GM19463 (cell line): ENCODE measurements at regions not wholly inside any gene's neighbourhood (a gene's known extent, or its start where the extent isn't known, plus 50 kb on each side); places are given as distances from the start of the nearest gene placed in this dataset.
"Not testable (repeated sequence)": the region's sequence is repeated elsewhere in the genome, so short reads cannot be mapped to it uniquely, and the experiment has no call there.

ENCODE experiments used
- ATAC-seq: cut with Tn5 transposase; IDR thresholded peaks from one replicate; pipeline ENCODE4 v1.9.1; 2021; ENCODE audit warnings: mild to moderate bottlenecking, moderate library complexity; ENCODE audit not compliant: unreplicated experiment

- no peak for ATAC-seq
Observed at GRCh38 chr5:158010831-158011230, 151.9 kb upstream of the CLINT1 start.

- no peak for ATAC-seq
Observed at GRCh38 chr5:158007336-158007735, 148.4 kb upstream of the CLINT1 start.

DNA sequence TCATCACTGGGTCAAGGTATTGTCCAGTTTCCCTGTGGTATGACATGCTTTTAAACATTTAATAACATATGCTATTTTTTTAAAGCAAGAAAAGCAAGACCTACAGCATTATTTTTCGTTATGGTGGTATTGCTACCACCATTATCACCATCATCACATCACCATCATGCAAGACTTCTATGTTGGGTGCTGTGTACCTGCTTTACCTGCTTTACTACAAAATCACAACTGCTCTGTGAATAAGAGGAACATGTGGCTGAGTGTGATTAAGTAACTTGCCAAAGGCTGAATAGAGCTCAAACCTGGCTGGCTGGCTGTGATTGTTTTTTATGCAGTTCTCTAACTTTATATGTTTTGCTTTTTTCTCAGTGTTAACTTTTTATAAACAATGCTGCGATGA, 140.8 kb upstream of the CLINT1 start:
- no peak for ATAC-seq

- no peak for ATAC-seq
Observed at GRCh38 chr5:157997991-157998504, 139.1 kb upstream of the CLINT1 start.

DNA sequence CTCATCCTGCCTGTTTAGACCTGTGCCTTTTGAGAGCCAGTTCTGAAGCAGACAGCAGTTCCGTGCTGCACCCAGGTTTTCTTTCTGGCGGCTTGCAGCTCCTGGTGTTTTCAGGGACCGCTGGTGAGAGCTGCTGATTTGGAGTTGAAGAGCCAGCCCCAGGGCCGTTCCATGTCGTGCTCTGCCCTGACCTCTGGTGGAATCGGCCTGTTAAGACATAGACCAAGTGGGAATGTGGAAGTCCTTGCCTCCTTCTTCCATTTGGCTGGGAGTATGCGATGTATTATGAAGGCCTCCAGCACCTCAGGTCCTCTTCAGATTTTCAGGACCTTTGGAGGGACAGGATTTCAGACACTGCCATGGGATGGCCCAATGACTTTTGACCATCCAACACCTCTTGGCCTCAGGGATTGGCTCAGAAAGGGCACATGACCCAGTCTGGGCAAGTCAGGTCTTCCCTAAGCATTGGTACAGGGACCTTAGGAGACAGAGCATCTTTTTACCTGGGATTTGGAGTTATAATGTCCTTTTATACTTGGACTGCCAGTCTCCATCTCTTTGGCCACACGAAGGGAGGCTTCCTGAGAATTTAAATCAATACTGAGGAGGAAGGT, 136.1 kb upstream of the CLINT1 start:
- ATAC-seq, result peak; percentile 78

GRCh38 chr5:157993986-157994691, 135.2 kb upstream of the CLINT1 start:
- no peak for ATAC-seq

DNA sequence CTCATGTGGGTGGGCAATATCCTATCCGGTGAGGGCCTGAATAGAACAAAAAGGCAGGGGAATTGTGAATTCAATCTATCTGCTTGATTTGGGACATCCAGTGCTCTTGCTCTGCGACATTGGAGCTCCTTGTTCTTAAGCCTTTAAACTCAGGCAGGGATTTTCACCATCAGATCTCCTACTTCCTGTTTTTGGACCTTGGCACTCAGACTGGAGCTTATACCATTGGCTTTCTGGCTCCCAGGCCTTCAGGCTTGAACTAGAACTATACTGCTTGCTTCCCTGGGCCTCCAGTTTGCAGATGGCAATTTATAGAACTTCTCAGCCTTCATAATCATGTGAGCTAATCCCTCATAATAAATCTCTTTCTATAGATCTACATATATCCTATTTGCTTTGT, 134.3 kb upstream of the CLINT1 start:
- ATAC-seq, result no peak

- no peak for ATAC-seq
Observed at GRCh38 chr5:157990583-157991181, 131.7 kb upstream of the CLINT1 start.

GRCh38 chr5:157989296-157989695, 130.4 kb upstream of the CLINT1 start:
- ATAC-seq, result no peak

DNA sequence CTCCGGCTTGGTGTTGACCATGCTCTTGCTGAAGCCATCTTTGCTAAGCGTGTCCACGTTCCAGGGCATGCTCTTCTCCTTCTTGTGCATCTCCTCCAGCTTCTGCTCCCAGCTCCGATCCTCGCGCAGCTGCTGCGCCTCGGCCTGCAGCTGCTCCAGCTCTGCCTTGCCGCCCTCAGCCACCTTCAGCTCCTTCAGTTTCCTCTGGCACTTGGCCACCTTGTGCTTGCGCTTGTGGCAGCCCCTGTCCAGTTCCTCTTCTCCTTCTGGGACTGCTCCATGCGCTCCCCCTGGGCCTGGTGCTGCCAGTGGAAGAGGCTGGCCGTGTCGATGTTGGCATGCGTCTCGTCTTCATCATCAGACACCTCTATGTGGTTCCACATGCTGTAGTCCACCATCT, 128.3 kb upstream of the CLINT1 start:
- ATAC-seq, result no peak

GRCh38 chr5:157986431-157986990, 127.6 kb upstream of the CLINT1 start:
- no peak for ATAC-seq

DNA sequence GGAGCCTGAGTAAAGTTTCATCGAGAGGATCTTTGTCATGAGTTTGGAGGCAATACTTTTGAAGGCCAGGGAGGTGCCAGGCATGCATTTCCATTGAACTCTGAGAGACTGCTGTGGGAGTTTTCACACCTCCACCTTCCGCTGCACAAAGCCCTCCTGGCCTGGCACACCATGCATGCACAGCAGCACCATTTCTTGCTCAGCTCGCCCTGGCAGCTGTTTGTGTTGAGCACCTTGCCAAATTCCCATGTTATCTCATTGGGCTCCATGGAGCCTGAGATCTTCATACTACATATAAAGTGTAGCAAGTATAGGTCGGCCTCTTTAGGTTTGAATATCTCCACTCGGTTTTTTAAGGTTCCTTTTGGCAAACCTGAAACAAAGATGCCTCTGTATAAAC, 125.7 kb upstream of the CLINT1 start:
- no peak for ATAC-seq

DNA sequence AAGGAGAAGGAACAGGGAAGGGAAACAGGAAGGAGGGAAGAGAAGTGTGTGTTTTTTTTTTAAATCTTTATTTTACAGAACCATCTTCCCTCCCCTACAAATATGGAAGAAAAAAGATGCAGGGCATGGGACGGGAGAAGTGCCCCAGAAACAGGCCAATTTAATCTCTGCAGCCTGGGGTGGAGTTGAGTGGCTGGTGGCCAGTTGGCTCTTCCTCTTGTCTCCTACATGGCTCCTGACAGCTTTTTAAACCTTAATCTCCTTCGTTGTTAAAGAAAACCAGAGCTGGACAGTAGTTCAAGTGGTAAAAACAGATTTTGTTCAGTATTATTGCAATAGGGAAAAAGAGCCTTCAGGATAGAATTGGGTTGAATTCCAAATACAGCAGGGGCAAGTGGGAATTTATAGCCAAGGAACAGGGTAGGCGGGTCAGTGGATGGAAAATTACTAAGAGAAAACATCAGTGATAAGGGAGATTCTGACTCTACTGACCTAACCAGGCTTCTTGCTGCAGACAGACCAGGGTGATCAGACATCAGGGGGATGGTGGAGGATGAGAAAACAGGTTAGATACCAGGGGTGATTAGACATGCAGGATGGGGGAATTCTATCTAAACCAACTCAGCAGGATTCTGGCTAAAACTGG, 125.1 kb upstream of the CLINT1 start:
- ATAC-seq, result no peak

DNA sequence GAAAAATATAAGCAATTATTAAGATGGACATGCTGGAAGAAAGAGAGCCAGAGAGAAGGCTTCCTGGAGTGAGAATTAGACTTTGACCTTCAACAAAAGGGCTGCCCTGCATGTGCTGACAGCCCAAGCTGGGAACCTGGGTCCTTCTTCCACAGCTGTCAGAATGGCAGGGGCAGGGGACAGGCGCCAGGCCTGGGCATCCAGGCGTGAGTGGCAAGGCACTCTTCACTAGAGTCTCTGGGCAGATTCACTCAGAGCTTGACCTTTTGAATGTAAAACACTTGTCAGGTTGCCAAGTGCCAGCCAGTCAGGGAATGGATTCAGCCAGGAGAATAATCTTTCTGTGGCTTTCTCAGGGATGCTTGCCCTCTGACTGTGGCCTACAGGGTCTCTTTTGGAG, 119.1 kb upstream of the CLINT1 start:
- no peak for ATAC-seq

DNA sequence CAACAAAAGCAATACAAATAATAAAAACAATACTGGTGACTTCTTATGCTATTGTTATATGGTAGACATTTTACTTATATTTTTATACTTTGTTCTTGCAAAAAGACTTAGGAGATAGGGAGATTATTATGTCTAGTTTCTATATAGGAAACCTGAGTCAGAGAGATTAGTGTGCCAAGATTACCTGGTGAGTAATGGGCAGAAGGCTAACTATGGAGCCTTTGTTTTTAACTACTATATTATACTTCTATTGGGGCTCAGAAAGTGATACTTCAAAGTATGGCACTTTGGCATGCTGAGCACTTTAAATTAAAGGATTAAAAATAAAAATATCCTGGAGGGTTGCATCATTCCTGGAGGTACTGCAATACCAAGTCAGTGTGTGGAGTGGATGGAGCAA, 117.5 kb upstream of the CLINT1 start:
- ATAC-seq, result no peak

GRCh38 chr5:157972579-157972978, 113.6 kb upstream of the CLINT1 start:
- no peak for ATAC-seq

DNA sequence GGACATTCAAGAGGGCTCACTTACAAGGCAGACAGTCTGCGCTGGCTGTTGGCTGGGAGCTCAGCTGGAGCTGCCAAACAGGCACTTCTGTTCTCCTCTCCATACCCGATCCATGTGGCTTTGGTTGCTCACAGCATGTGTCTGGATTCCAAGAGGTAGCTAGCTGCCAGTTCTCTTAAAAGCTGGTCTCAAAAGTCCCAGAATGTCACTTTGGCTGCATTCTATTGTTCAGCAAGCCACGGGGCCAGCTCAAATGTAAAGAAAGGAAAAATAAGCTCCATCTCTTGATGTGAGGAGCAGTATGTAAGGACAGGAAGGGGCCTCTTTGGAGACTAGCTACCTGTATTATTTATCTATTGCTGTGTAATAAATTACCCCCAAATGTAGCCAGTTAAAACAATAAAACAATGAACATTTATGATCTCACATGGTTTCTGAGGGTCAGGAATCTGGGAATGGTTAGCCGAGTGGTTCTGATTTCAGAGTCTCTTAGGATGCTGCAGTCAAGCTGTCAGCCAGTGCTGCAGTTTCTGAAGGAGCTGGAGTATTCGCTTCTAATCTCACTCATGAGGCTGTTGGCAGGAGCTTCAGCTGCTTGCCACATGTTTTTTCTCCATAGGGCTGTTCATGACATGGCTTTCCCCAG, 112.7 kb upstream of the CLINT1 start:
- no peak for ATAC-seq

DNA sequence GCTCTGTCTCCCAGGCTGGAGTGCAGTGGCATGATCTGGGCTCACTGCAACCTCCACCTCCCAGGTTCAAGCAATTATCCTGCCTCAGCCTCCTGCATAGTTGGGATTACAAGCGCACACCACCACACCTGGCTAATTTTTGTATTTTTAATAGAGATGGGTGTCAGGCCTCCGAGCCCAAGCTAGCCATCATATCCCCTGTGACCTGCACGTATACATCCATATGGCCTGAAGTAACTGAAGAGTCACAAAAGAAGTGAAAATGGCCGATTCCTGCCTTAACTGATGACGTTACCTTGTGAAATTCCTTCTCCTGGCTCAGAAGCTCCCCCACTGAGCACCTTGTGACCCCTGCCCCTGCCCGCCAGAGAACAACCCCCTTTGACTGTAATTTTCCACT, 109.6 kb upstream of the CLINT1 start:
- ATAC-seq, result not testable (repeated sequence)

DNA sequence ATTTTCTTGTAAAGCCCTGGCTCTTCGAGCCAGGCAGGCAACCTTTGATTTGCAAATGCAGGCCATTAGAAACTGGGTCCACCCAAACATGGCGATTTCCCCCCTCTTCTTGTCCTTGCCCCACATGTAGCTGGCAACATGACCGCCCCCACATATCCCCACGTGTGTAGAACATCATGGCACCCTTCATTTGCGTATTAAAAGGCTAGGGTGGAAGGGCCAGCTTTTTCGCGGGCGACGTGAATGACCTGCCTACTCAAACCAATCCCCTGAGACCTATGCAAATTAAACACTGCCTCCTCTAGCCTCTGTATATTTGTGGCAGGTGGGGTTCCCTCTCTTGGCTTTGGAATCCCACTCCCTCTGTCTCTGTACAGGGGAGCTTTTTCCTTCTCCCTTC, 107.0 kb upstream of the CLINT1 start:
- ATAC-seq, result no peak

- ATAC-seq, result no peak
Observed at GRCh38 chr5:157965040-157965678, 106.2 kb upstream of the CLINT1 start.
